ENCODE measurements at regions not wholly inside any gene's neighbourhood (a gene's known extent, or its start where the extent isn't known, plus 50 kb on each side); places are given as distances from the start of the nearest gene placed in this dataset.

DNA sequence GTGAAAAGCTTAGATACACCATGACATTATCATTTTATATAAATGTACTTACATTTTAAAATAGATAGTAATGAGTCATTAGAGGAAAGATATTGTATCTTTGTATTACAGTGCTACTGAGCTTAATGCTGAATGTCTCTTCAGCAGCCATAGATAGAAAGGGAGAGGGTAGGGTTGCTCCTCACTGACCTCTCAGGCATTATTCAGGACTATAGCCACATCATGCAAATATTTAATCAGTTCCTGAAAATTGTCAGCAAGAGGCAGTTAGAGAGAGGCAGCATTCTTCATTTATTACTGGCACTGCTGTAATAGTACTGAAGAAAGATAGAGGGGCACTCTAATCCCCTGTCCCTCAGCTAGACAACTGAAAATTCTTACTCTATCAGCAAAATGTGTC, 242.0 kb upstream of the TANK start:
- Histone ChIP-seq H3K36me3 (no peaks in the 10 kb centered on the region), H3K9me3 (replicated peaks) (no peaks in the 10 kb centered on the region), H3K4me1 (peaks cover 36% of the 10 kb centered on the region), H3K4me3 (no peak overlapping the region), H3K27ac (replicated peaks) (peak overlapping the region; percentile 47), H3K27me3 (ENCODE audit: low read depth) (no peaks in the 10 kb centered on the region)
- TF ChIP-seq, protein P1, sequence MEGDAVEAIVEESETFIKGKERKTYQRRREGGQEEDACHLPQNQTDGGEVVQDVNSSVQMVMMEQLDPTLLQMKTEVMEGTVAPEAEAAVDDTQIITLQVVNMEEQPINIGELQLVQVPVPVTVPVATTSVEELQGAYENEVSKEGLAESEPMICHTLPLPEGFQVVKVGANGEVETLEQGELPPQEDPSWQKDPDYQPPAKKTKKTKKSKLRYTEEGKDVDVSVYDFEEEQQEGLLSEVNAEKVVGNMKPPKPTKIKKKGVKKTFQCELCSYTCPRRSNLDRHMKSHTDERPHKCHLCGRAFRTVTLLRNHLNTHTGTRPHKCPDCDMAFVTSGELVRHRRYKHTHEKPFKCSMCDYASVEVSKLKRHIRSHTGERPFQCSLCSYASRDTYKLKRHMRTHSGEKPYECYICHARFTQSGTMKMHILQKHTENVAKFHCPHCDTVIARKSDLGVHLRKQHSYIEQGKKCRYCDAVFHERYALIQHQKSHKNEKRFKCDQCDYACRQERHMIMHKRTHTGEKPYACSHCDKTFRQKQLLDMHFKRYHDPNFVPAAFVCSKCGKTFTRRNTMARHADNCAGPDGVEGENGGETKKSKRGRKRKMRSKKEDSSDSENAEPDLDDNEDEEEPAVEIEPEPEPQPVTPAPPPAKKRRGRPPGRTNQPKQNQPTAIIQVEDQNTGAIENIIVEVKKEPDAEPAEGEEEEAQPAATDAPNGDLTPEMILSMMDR (IDR thresholded peaks at IDR 0.05; ENCODE audit: borderline replicate concordance), result no peak
- DNase-seq, result no peak
- intact Hi-C loops (cut with micrococcal nuclease), result no loop called here

DNA sequence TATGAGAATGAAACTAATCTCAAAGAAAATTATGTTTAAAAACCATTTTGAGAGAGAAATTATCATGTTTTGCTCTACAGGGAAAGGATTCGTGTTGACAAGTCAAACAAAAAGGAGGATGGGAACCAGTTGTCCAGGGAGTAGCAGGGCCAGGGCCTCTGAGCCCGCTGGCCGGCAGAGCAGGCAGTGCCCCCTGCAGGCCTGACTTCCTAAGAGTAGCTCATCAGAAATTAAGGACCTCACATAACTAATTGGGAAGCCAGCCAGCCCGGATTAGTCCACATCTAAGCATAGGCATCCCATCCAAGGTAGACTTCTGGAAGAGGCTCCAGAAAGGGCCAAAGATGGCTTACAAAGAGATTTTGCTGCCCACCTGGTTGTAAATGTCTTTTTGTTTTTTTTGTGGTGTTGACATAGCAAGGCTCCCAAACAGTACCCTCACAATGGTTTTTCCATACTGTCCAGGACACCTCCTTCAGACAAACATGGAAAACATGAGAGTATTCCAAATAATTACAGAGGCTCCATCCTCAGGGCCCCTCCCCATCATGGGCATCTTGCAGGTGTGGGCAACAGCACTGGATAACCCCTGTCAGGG, 241.2 kb upstream of the TANK start:
- Histone ChIP-seq H3K27ac (replicated peaks) (peak overlapping the region; percentile 47), H3K4me3 (no peak overlapping the region), H3K36me3 (no peaks in the 10 kb centered on the region), H3K4me1 (peaks cover 36% of the 10 kb centered on the region), H3K27me3 (ENCODE audit: low read depth) (no peaks in the 10 kb centered on the region), H3K9me3 (replicated peaks) (no peaks in the 10 kb centered on the region)
- intact Hi-C loops (cut with micrococcal nuclease), result no loop called here
- DNase-seq, result peak; percentile 73
- TF ChIP-seq, protein P1 (IDR thresholded peaks at IDR 0.05; ENCODE audit: borderline replicate concordance), result peak; percentile 79

DNA sequence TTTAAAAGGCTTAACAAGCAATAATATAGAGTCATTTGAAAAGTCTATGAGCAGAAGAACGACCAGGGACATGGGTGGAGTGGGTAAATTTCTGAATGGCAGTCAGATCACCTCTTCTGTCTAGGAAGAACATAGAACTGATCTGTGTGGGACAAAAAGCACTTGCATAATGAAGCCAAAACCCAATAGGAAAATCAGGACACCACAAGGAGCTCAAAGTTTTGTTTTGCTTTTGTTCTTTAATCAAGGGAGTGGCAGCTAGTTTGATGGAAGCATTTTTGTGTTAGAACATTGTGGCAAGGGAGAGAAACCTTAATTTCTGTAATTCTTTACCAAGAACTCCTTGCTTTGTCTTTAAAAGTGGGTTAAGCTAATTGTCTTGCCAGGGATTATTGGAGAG, 240.2 kb upstream of the TANK start:
- no peak for DNase-seq
- H3K27ac ChIP-seq (replicated peaks), result peak overlapping the region; percentile 69
- intact Hi-C loops (cut with micrococcal nuclease), result no loop called here

DNA sequence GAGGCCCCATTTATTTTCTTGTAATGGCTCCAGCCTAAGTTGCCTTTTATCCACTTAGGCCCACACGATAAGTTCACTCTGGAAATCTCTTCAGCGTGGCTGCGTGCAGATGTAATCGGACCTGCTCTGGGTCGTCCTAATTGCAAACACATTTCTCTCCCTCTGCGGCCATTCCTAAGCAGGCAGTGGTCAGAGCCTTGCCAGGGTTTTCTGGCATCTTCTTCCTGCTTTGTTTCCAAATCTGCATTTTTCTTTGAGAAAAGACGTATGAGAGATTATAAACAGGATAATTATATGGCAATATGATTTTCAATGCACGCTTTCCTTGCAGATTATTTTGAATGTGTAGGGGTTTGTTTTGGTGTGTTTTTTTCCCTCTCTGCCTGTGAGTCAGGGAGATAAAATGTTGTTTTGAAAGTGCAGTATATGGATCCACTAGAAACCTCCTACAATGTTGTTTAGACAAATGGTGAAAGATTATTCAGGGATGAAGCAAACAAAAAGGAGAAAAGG, 239.4 kb upstream of the TANK start:
- DNase-seq, result peak; percentile 28
- peaks cover 36% of the 10 kb centered on the region for H3K4me1 ChIP-seq
- H3K4me3 ChIP-seq, result no peak overlapping the region
- H3K9me3 ChIP-seq (replicated peaks), result no peaks in the 10 kb centered on the region
- peak overlapping the region; percentile 69 for H3K27ac ChIP-seq (replicated peaks)
- intact Hi-C loops (cut with micrococcal nuclease), result no loop called here
- TF ChIP-seq, protein P1 (IDR thresholded peaks at IDR 0.05; ENCODE audit: borderline replicate concordance), result no peak
- no peaks in the 10 kb centered on the region for H3K36me3 ChIP-seq
- H3K27me3 ChIP-seq (ENCODE audit: low read depth), result no peaks in the 10 kb centered on the region

More for the DNA sequence above, 240.2 kb upstream of the TANK start:
- Histone ChIP-seq H3K27me3 (ENCODE audit: low read depth) (no peaks in the 10 kb centered on the region), H3K36me3 (no peaks in the 10 kb centered on the region), H3K9me3 (replicated peaks) (no peaks in the 10 kb centered on the region), H3K4me1 (peaks cover 36% of the 10 kb centered on the region), H3K4me3 (no peak overlapping the region)
- TF ChIP-seq, protein P1 (IDR thresholded peaks at IDR 0.05; ENCODE audit: borderline replicate concordance), result no peak

DNA sequence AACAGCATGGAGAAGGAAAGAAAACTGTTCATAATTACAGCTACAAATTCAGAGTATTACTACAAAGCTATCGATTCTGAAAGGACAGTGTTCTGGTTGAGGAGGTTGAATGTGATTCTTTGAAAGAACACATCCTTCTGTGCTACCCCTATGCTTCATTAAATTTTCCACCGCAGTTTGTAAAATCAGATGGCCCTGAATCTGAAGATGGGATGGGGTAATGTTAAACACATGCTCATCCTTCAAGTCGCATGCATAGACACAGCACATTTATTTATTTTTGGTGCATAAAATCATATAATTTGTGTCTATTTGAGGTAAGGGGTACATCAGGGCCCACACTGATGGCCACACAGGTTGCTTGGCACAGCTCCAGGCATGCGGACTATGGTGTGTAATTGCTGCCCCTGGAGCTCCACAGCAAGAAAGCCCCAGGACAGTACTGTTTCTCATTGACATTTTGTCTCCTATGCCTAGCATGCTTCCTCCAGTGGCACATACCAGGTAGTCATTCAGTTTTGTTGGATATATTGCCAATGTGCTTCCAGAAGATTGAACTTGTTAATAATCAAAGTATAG, 238.8 kb upstream of the TANK start:
- H3K36me3 ChIP-seq, result no peaks in the 10 kb centered on the region
- intact Hi-C loops (cut with micrococcal nuclease), result no loop called here
- TF ChIP-seq, protein P1 (IDR thresholded peaks at IDR 0.05; ENCODE audit: borderline replicate concordance), result no peak
- DNase-seq, result no peak
- H3K27me3 ChIP-seq (ENCODE audit: low read depth), result no peaks in the 10 kb centered on the region
- H3K4me3 ChIP-seq, result no peak overlapping the region
- peaks cover 36% of the 10 kb centered on the region for H3K4me1 ChIP-seq
- H3K27ac ChIP-seq (replicated peaks), result peak overlapping the region; percentile 69
- H3K9me3 ChIP-seq (replicated peaks), result no peaks in the 10 kb centered on the region
